Panc1 (cell line): ENCODE measurements at regions not wholly inside any gene's neighbourhood (a gene's known extent, or its start where the extent isn't known, plus 50 kb on each side); places are given as distances from the start of the nearest gene placed in this dataset.

ENCODE experiments used
- CTCF ChIP-seq: fragments of 450-650 bp; IDR thresholded peaks from 2 replicates; pipeline ENCODE4 v1.5.1; 2017; ENCODE audit warnings: mild to moderate bottlenecking
- POLR2AphosphoS5 ChIP-seq: IDR thresholded peaks from 2 replicates; pipeline ENCODE4 v1.6.1; 2012; ENCODE audit warnings: mild to moderate bottlenecking, low read depth, low read length, moderate library complexity
- SIN3A ChIP-seq: IDR thresholded peaks from 2 replicates; pipeline ENCODE4 v1.6.1; 2012; ENCODE audit warnings: low read depth, mild to moderate bottlenecking, low read length, moderate library complexity, borderline replicate concordance; ENCODE audit not compliant: insufficient read depth
- TCF7L2 ChIP-seq: IDR thresholded peaks from 2 replicates; pipeline ENCODE4 v1.6.1; 2011; ENCODE audit warnings: mild to moderate bottlenecking, low read depth, low read length, inconsistent platforms
- TF ChIP-seq, protein P1 (sequence below), 2 experiments: IDR thresholded peaks; 2 replicates each; pipeline ENCODE4 v1.6.1; 2011 to 2012; ENCODE audit warnings: low read depth in 2 of 2, control low read depth in 1 of 2, low read length in 1 of 2, mild to moderate bottlenecking in 1 of 2, moderate library complexity in 1 of 2; ENCODE audit not compliant: insufficient read depth in 1 of 2

GRCh38 chr3:74233091-74233490 lies 381.4 kb downstream of the CNTN3 start:
- TF ChIP-seq CTCF (no peak), POLR2AphosphoS5 (no peak), TCF7L2 (no peak), SIN3A (no peak)
- TF ChIP-seq, protein P1, sequence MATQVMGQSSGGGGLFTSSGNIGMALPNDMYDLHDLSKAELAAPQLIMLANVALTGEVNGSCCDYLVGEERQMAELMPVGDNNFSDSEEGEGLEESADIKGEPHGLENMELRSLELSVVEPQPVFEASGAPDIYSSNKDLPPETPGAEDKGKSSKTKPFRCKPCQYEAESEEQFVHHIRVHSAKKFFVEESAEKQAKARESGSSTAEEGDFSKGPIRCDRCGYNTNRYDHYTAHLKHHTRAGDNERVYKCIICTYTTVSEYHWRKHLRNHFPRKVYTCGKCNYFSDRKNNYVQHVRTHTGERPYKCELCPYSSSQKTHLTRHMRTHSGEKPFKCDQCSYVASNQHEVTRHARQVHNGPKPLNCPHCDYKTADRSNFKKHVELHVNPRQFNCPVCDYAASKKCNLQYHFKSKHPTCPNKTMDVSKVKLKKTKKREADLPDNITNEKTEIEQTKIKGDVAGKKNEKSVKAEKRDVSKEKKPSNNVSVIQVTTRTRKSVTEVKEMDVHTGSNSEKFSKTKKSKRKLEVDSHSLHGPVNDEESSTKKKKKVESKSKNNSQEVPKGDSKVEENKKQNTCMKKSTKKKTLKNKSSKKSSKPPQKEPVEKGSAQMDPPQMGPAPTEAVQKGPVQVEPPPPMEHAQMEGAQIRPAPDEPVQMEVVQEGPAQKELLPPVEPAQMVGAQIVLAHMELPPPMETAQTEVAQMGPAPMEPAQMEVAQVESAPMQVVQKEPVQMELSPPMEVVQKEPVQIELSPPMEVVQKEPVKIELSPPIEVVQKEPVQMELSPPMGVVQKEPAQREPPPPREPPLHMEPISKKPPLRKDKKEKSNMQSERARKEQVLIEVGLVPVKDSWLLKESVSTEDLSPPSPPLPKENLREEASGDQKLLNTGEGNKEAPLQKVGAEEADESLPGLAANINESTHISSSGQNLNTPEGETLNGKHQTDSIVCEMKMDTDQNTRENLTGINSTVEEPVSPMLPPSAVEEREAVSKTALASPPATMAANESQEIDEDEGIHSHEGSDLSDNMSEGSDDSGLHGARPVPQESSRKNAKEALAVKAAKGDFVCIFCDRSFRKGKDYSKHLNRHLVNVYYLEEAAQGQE (IDR thresholded peaks at IDR 0.05; ENCODE audit: insufficient read depth in 1 of 2, low read depth in 2 of 2, low read length in 1 of 2): no peak
